ENCODE measurements at regions not wholly inside any gene's neighbourhood (a gene's known extent, or its start where the extent isn't known, plus 50 kb on each side); places are given as distances from the start of the nearest gene placed in this dataset.

DNA sequence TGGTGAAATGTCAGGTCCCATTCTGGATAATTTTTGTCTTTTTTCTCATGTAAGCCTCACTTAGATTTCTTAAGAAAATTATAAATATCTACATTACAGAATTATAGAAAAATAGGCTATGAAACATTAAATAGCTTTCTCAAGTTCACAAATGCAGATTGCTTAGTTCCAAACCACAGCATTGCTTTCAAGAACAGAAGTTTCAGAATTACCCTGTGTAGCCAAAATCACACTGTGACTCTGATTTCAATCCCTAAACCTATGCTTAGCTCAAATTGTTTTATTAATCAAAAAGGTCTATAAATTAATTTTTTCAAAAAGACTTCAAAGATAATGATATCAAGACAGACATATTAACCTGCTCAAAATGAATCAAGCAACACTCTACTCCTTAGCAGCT is 881.2 kb upstream of the PCDH20 start:
- no TSS peak for BruUV-seq (replicated peaks)
- Histone ChIP-seq H3K9me1 (replicated peaks; ENCODE audit: control insufficient read depth, extremely low read depth, insufficient read depth, low read length) (no peaks in the 10 kb centered on the region), H3K27ac (ENCODE audit: insufficient read depth, low read depth, low read length) (no peak overlapping the region), H3K79me2 (ENCODE audit: control insufficient read depth, insufficient read depth, low read length) (no peaks in the 10 kb centered on the region), H2AFZ (ENCODE audit: low read depth, low read length) (no peak overlapping the region), H3K36me3 (ENCODE audit: control insufficient read depth in 2 of 2, extremely low read depth in 1 of 2, insufficient read depth in 2 of 2, low read length in 2 of 2) (no peaks in the 10 kb centered on the region), H3K9ac (replicated peaks; ENCODE audit: extremely low read depth, insufficient read depth, low read length) (no peak overlapping the region), H3K4me2 (ENCODE audit: insufficient read depth, low read length) (no peak overlapping the region), H4K20me1 (replicated peaks; ENCODE audit: control insufficient read depth, extremely low read depth, insufficient read depth, low read length) (no peaks in the 10 kb centered on the region), H3K4me3 (replicated peaks in 1 of 3; ENCODE audit: insufficient read depth in 1 of 3, low read depth in 1 of 3, low read length in 3 of 3) (no peak overlapping the region), H3K9me3 (replicated peaks; ENCODE audit: control insufficient read depth, insufficient read depth, low read length) (no peaks in the 10 kb centered on the region), H3K4me1 (ENCODE audit: control insufficient read depth, extremely low read depth, insufficient read depth, low read length) (no peaks in the 10 kb centered on the region), H3K27me3 (ENCODE audit: control insufficient read depth in 2 of 2, insufficient read depth in 2 of 2, low read length in 2 of 2) (no peaks in the 10 kb centered on the region)
- FAIRE-seq (no peak), DNase-seq (ENCODE audit: low read depth, low spot score) (no peak)
- intact Hi-C loops (cut with micrococcal nuclease) = no loop called here
- TF ChIP-seq, protein P1, sequence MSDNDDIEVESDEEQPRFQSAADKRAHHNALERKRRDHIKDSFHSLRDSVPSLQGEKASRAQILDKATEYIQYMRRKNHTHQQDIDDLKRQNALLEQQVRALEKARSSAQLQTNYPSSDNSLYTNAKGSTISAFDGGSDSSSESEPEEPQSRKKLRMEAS (IDR thresholded peaks at IDR 0.05; ENCODE audit: insufficient read depth, insufficient read length) = no peak
- no peak for TF ChIP-seq POLR2AphosphoS5 (IDR thresholded peaks at IDR 0.05; ENCODE audit: insufficient read depth, low read depth, low read length)
- TF ChIP-seq FOS (IDR thresholded peaks at IDR 0.05; ENCODE audit: borderline replicate concordance, insufficient read depth, low read length) = no peak
- ChIA-PET CTCF (interaction anchor here (0.7 kb wide), 1 partner anchor 13 kb away, joined by 3 read pairs; no protein-coding TSS in a partner anchor), POLR2A (no interaction called here)
- dilution Hi-C loops (cut with MboI; ENCODE audit: extremely low pct_ligation_motif_present, low sequenced_read_pairs) = no loop called here

DNA sequence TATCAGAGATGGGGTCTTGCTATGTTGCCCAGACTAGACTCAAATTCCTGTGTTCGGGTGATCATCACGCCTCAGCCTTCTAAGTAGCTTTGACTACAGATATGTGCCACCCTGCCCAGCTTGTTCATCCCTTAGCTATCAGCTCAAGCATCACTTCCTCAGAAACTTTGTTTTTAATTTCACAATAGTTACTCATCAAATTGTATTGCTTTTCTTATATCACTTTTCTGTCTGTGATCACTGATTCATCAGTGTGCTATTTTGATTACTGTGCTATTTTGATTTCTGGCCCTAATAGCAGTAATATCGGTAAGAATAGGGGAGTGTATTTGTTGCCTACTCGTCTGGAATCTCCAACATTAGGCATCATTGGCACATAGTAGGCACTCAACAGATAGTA is 878.6 kb upstream of the PCDH20 start:
- dilution Hi-C loops (cut with MboI; ENCODE audit: extremely low pct_ligation_motif_present, low sequenced_read_pairs) (no loop called here), intact Hi-C loops (cut with micrococcal nuclease) (no loop called here)
- Histone ChIP-seq H3K4me2 (ENCODE audit: insufficient read depth, low read length) (no peak overlapping the region), H3K9me1 (replicated peaks; ENCODE audit: control insufficient read depth, extremely low read depth, insufficient read depth, low read length) (no peaks in the 10 kb centered on the region), H3K4me1 (ENCODE audit: control insufficient read depth, extremely low read depth, insufficient read depth, low read length) (no peaks in the 10 kb centered on the region), H3K36me3 (ENCODE audit: control insufficient read depth in 2 of 2, extremely low read depth in 1 of 2, insufficient read depth in 2 of 2, low read length in 2 of 2) (no peaks in the 10 kb centered on the region), H3K4me3 (replicated peaks in 1 of 3; ENCODE audit: insufficient read depth in 1 of 3, low read depth in 1 of 3, low read length in 3 of 3) (no peak overlapping the region), H2AFZ (ENCODE audit: low read depth, low read length) (no peak overlapping the region), H3K9me3 (replicated peaks; ENCODE audit: control insufficient read depth, insufficient read depth, low read length) (no peaks in the 10 kb centered on the region), H3K27me3 (ENCODE audit: control insufficient read depth in 2 of 2, insufficient read depth in 2 of 2, low read length in 2 of 2) (no peaks in the 10 kb centered on the region), H3K79me2 (ENCODE audit: control insufficient read depth, insufficient read depth, low read length) (no peaks in the 10 kb centered on the region), H3K27ac (ENCODE audit: insufficient read depth, low read depth, low read length) (no peak overlapping the region), H3K9ac (replicated peaks; ENCODE audit: extremely low read depth, insufficient read depth, low read length) (no peak overlapping the region), H4K20me1 (replicated peaks; ENCODE audit: control insufficient read depth, extremely low read depth, insufficient read depth, low read length) (no peaks in the 10 kb centered on the region)
- TF ChIP-seq POLR2A (IDR thresholded peaks at IDR 0.05; ENCODE audit: low read depth, low read length) (no peak), JUN (IDR thresholded peaks at IDR 0.05; ENCODE audit: borderline replicate concordance, insufficient read depth, insufficient read length, low read depth) (no peak), GATA2 (IDR thresholded peaks at IDR 0.05; ENCODE audit: insufficient read depth, insufficient read length, low read depth, low read length) (no peak), MYC (IDR thresholded peaks at IDR 0.05; ENCODE audit: low read depth, low read length) (no peak), FOS (IDR thresholded peaks at IDR 0.05; ENCODE audit: borderline replicate concordance, insufficient read depth, low read length) (no peak), EZH2 (IDR thresholded peaks at IDR 0.05; ENCODE audit: borderline replicate concordance, low read depth, low read length, severe bottlenecking) (no peak), POLR2AphosphoS5 (IDR thresholded peaks at IDR 0.05; ENCODE audit: insufficient read depth, low read depth, low read length) (no peak)
- TF ChIP-seq, protein P1 (IDR thresholded peaks at IDR 0.05; ENCODE audit: insufficient read depth, insufficient read length) = no peak
- TF ChIP-seq, protein P2, sequence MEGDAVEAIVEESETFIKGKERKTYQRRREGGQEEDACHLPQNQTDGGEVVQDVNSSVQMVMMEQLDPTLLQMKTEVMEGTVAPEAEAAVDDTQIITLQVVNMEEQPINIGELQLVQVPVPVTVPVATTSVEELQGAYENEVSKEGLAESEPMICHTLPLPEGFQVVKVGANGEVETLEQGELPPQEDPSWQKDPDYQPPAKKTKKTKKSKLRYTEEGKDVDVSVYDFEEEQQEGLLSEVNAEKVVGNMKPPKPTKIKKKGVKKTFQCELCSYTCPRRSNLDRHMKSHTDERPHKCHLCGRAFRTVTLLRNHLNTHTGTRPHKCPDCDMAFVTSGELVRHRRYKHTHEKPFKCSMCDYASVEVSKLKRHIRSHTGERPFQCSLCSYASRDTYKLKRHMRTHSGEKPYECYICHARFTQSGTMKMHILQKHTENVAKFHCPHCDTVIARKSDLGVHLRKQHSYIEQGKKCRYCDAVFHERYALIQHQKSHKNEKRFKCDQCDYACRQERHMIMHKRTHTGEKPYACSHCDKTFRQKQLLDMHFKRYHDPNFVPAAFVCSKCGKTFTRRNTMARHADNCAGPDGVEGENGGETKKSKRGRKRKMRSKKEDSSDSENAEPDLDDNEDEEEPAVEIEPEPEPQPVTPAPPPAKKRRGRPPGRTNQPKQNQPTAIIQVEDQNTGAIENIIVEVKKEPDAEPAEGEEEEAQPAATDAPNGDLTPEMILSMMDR (IDR thresholded peaks at IDR 0.05; ENCODE audit: extremely low read depth in 1 of 2, insufficient read depth in 1 of 2, low read depth in 1 of 2, low read length in 2 of 2) = no peak
- ChIA-PET POLR2A (no interaction called here), CTCF (no interaction called here)
- FAIRE-seq (no peak), DNase-seq (ENCODE audit: low read depth, low spot score) (no peak)
- BruUV-seq (replicated peaks) = no TSS peak

All from endothelial cell of umbilical vein (primary cell).